ENCODE measurements at regions not wholly inside any gene's neighbourhood (a gene's known extent, or its start where the extent isn't known, plus 50 kb on each side); places are given as distances from the start of the nearest gene placed in this dataset.

DNA sequence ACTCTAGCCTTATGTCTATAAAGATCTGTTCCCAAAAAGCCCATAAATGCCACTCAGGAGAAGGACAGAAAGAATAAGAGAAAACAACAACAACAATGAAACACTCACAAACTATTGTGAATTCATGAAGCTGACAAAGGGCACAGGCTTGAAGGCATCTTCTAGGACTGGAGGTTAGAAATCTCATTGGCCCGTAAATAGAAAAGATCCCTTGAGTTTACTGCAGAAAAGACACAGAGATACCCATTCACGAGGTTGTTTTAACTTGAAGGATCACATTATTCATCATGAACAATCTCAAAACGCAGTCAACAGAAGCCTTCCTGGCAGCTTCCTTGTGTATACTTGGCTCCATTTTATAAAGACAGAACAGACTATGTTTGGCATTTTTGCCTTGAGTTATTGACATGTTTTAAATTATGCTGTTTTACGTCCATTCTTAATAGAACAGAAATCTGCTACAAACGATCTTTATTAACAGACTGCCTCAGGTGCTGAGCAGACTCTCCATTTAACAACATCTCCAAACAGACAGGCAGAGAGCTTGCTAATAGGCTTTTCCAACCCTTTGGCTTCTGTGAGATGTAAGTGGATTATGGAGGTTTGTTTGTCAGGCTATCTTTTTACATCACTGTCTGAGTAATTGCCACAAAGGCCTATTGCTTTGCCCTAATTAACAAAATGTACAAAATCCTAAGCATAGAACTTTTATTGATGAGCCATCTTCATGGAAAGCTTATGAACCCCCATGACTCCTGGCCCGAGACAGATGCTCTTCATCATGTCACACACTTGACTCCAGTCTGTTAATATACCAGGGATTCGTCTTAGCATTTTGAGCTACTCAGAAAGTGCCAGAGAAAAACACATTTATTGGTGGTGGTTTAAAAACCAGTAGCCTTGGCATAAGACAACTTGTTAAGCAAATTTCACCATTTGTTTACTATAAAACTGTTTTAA lies 735.3 kb upstream of the ZNF608 start:
- TF ChIP-seq CTCF (IDR thresholded peaks at IDR 0.05 in 4 of 5, conservative IDR thresholded peaks at IDR 0.05 in 1 of 5) (no peak), POLR2A (IDR thresholded peaks at IDR 0.05) (no peak)

Measured in gastrocnemius medialis (tissue), 4 donors.